Liver (tissue), 8 donors: ENCODE measurements at regions not wholly inside any gene's neighbourhood (a gene's known extent, or its start where the extent isn't known, plus 50 kb on each side); places are given as distances from the start of the nearest gene placed in this dataset.

Experiments used
- DNase-seq: peaks from one replicate; pipeline ENCODE4 v3.0.0-alpha.2; 2017; ENCODE audit warnings: low spot score
- H3K27ac ChIP-seq, 2 donors: one replicate each; pipeline ENCODE4 v1.7.0; 2013; ENCODE audit warnings: inconsistent platforms in 2 of 2, low read length in 2 of 2, control low read depth in 1 of 2, low read depth in 1 of 2, mild to moderate bottlenecking in 1 of 2
- H3K27me3 ChIP-seq, 4 donors: one replicate each; pipeline versions ENCODE4 v1.6.1 to v1.7.0; 2013; ENCODE audit warnings: low read length in 3 of 4, inconsistent platforms in 1 of 4, mild to moderate bottlenecking in 1 of 4, moderate library complexity in 1 of 4; ENCODE audit not compliant: control insufficient read depth in 4 of 4, insufficient read depth in 4 of 4
- H3K36me3 ChIP-seq, 4 donors: one replicate each; pipeline versions ENCODE4 v1.6.1 to v1.7.0; 2013; ENCODE audit warnings: low read length in 3 of 4, mild to moderate bottlenecking in 3 of 4, low read depth in 1 of 4, moderate library complexity in 1 of 4; ENCODE audit not compliant: control insufficient read depth in 4 of 4, insufficient read depth in 3 of 4
- H3K4me1 ChIP-seq, 4 donors: one replicate each; pipeline versions ENCODE4 v1.6.1 to v1.7.0; 2013; ENCODE audit warnings: low read length in 3 of 4, mild to moderate bottlenecking in 3 of 4, moderate library complexity in 1 of 4; ENCODE audit not compliant: control insufficient read depth in 4 of 4, insufficient read depth in 4 of 4
- H3K4me3 ChIP-seq, 3 donors: one replicate each; pipeline versions ENCODE4 v1.6.1 to v1.7.0; 2013; ENCODE audit warnings: low read length in 3 of 3, control low read depth in 1 of 3, low read depth in 1 of 3, mild to moderate bottlenecking in 1 of 3
- H3K9ac ChIP-seq, 2 donors: one replicate each; pipeline ENCODE4 v1.7.0; 2013; ENCODE audit warnings: low read length in 2 of 2, mild to moderate bottlenecking in 2 of 2, moderate library complexity in 2 of 2, control low read depth in 1 of 2, low read depth in 1 of 2
- H3K9me3 ChIP-seq, 4 donors: one replicate each; pipeline versions ENCODE4 v1.6.1 to v1.7.0; 2013; ENCODE audit warnings: low read length in 3 of 4; ENCODE audit not compliant: control insufficient read depth in 4 of 4
- EGR1 ChIP-seq, 2 donors: IDR thresholded peaks; 2 replicates each; pipeline ENCODE4 v1.6.1; 2016 to 2018; ENCODE audit warnings: antibody characterized with exemption in 2 of 2, low read depth in 2 of 2
- FOXA1 ChIP-seq: IDR thresholded peaks from 2 replicates; pipeline ENCODE4 v1.6.1; 2016; ENCODE audit warnings: antibody characterized with exemption
- FOXA2 ChIP-seq: IDR thresholded peaks from 2 replicates; pipeline ENCODE4 v1.6.1; 2016; ENCODE audit warnings: antibody characterized with exemption
- GABPA ChIP-seq, 2 donors: IDR thresholded peaks in 1 of 2; conservative IDR thresholded peaks in 1 of 2; 2 replicates each; pipeline ENCODE4 v1.6.1; 2016; ENCODE audit warnings: antibody characterized with exemption in 2 of 2, mild to moderate bottlenecking in 1 of 2, moderate library complexity in 1 of 2
- HNF4G ChIP-seq: IDR thresholded peaks from 2 replicates; pipeline ENCODE4 v1.6.1; 2016; ENCODE audit warnings: antibody characterized with exemption
- JUND ChIP-seq, 2 donors: IDR thresholded peaks; 2 replicates each; pipeline ENCODE4 v1.6.1; 2016; ENCODE audit warnings: antibody characterized with exemption in 2 of 2
- NR2F2 ChIP-seq: IDR thresholded peaks from 2 replicates; pipeline ENCODE4 v1.6.1; 2016; ENCODE audit warnings: antibody characterized with exemption
- RAD21 ChIP-seq, 2 donors: IDR thresholded peaks; 2 replicates each; pipeline ENCODE4 v1.6.1; 2016; ENCODE audit warnings: antibody characterized with exemption in 2 of 2, mild to moderate bottlenecking in 2 of 2
- RXRA ChIP-seq, 2 donors: IDR thresholded peaks; 2 replicates each; pipeline ENCODE4 v1.6.1; 2017 to 2018; ENCODE audit warnings: antibody characterized with exemption in 2 of 2, mild to moderate bottlenecking in 1 of 2
- SP1 ChIP-seq: IDR thresholded peaks from 2 replicates; pipeline ENCODE4 v1.6.1; 2018; ENCODE audit warnings: antibody characterized with exemption, mild to moderate bottlenecking
- TAF1 ChIP-seq: conservative IDR thresholded peaks from 2 replicates; pipeline ENCODE4 v1.6.1; 2016; ENCODE audit warnings: antibody characterized with exemption, mild to moderate bottlenecking
- YY1 ChIP-seq: IDR thresholded peaks from 2 replicates; pipeline ENCODE4 v1.6.1; 2016; ENCODE audit warnings: antibody characterized with exemption, mild to moderate bottlenecking
- WGBS: extraction: QIAGEN DNeasy Blood & Tissue Kit; methylation state at CpG from one replicate; pipeline ENCODE4 v1.1.7; 2013; 5-methylcytosine and 5-hydroxymethylcytosine counted together
- TF ChIP-seq, protein P1 (sequence below): fragments of 150-350 bp; IDR thresholded peaks from 2 replicates; pipeline ENCODE4 v1.5.1; 2017; ENCODE audit warnings: improper control_type of control experiment, low read depth, low read length; ENCODE audit not compliant: missing input control
- TF ChIP-seq, protein P2 (sequence below): IDR thresholded peaks from 2 replicates; pipeline ENCODE4 v1.6.1; 2016; ENCODE audit warnings: antibody characterized with exemption
- TF ChIP-seq, protein P3 (sequence below): IDR thresholded peaks from 2 replicates; pipeline ENCODE4 v1.6.1; 2016; ENCODE audit warnings: antibody characterized with exemption, mild to moderate bottlenecking
- TF ChIP-seq, protein P4 (sequence below): IDR thresholded peaks from 2 replicates; pipeline ENCODE4 v1.6.1; 2016; ENCODE audit warnings: antibody characterized with exemption
- donor health status: healthy.
- donor health status: healthy.
- donor health status: healthy.
- donor health status: healthy.
- donor health status: healthy.

DNA sequence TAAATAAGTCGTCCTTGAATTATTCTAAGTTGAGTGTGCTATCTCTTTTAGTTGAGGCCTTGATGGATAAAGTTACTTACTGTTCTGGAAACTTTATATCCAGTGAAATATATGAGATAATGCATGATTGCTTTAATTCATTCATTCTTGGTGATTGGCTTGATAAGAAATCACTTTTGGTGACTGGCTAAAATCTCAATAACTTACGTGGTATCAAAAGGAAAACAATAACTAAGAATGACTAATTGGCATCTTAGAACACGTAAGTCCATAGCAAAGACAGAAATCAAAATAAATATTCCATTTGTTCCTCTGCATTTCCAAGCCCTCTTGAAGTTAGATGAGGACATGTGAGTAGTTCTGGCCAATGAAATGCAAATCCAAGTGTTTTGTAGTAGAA is 251.6 kb downstream of the NUP35 start:
- TF ChIP-seq HNF4G, result no peak
- no peak for TF ChIP-seq SP1
- TF ChIP-seq, protein P1, sequence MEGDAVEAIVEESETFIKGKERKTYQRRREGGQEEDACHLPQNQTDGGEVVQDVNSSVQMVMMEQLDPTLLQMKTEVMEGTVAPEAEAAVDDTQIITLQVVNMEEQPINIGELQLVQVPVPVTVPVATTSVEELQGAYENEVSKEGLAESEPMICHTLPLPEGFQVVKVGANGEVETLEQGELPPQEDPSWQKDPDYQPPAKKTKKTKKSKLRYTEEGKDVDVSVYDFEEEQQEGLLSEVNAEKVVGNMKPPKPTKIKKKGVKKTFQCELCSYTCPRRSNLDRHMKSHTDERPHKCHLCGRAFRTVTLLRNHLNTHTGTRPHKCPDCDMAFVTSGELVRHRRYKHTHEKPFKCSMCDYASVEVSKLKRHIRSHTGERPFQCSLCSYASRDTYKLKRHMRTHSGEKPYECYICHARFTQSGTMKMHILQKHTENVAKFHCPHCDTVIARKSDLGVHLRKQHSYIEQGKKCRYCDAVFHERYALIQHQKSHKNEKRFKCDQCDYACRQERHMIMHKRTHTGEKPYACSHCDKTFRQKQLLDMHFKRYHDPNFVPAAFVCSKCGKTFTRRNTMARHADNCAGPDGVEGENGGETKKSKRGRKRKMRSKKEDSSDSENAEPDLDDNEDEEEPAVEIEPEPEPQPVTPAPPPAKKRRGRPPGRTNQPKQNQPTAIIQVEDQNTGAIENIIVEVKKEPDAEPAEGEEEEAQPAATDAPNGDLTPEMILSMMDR, result no peak
- no peak for TF ChIP-seq GABPA (IDR thresholded peaks at IDR 0.05 in 1 of 2, conservative IDR thresholded peaks at IDR 0.05 in 1 of 2)
- TF ChIP-seq RXRA (IDR thresholded peaks at IDR 0.05), result no peak
- TF ChIP-seq YY1, result no peak
- TF ChIP-seq, protein P2, sequence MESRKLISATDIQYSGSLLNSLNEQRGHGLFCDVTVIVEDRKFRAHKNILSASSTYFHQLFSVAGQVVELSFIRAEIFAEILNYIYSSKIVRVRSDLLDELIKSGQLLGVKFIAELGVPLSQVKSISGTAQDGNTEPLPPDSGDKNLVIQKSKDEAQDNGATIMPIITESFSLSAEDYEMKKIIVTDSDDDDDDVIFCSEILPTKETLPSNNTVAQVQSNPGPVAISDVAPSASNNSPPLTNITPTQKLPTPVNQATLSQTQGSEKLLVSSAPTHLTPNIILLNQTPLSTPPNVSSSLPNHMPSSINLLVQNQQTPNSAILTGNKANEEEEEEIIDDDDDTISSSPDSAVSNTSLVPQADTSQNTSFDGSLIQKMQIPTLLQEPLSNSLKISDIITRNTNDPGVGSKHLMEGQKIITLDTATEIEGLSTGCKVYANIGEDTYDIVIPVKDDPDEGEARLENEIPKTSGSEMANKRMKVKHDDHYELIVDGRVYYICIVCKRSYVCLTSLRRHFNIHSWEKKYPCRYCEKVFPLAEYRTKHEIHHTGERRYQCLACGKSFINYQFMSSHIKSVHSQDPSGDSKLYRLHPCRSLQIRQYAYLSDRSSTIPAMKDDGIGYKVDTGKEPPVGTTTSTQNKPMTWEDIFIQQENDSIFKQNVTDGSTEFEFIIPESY, result no peak
- no peak for TF ChIP-seq TAF1
- no peak for TF ChIP-seq FOXA2
- TF ChIP-seq, protein P3, sequence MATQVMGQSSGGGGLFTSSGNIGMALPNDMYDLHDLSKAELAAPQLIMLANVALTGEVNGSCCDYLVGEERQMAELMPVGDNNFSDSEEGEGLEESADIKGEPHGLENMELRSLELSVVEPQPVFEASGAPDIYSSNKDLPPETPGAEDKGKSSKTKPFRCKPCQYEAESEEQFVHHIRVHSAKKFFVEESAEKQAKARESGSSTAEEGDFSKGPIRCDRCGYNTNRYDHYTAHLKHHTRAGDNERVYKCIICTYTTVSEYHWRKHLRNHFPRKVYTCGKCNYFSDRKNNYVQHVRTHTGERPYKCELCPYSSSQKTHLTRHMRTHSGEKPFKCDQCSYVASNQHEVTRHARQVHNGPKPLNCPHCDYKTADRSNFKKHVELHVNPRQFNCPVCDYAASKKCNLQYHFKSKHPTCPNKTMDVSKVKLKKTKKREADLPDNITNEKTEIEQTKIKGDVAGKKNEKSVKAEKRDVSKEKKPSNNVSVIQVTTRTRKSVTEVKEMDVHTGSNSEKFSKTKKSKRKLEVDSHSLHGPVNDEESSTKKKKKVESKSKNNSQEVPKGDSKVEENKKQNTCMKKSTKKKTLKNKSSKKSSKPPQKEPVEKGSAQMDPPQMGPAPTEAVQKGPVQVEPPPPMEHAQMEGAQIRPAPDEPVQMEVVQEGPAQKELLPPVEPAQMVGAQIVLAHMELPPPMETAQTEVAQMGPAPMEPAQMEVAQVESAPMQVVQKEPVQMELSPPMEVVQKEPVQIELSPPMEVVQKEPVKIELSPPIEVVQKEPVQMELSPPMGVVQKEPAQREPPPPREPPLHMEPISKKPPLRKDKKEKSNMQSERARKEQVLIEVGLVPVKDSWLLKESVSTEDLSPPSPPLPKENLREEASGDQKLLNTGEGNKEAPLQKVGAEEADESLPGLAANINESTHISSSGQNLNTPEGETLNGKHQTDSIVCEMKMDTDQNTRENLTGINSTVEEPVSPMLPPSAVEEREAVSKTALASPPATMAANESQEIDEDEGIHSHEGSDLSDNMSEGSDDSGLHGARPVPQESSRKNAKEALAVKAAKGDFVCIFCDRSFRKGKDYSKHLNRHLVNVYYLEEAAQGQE, result no peak
- no peak for TF ChIP-seq JUND (IDR thresholded peaks at IDR 0.05)
- TF ChIP-seq FOXA1, result no peak
- no peak for TF ChIP-seq RAD21 (IDR thresholded peaks at IDR 0.05)
- TF ChIP-seq EGR1 (IDR thresholded peaks at IDR 0.05; ENCODE audit: low read depth in 2 of 2), result no peak
- TF ChIP-seq, protein P4, sequence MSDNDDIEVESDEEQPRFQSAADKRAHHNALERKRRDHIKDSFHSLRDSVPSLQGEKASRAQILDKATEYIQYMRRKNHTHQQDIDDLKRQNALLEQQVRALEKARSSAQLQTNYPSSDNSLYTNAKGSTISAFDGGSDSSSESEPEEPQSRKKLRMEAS, result no peak
- TF ChIP-seq NR2F2, result no peak
- no peak overlapping the region for H3K27ac ChIP-seq
- 82% methylated on average over 3 of the region's 3 CpGs for WGBS
- H3K27me3 ChIP-seq, result peaks cover 0 to 2% (median 0%) of the 10 kb centered on the region in 4 donors
- H3K36me3 ChIP-seq, result no peaks in the 10 kb centered on the region
- no peaks in the 10 kb centered on the region for H3K9me3 ChIP-seq
- no peak overlapping the region for H3K9ac ChIP-seq
- DNase-seq, result no peak
- H3K4me3 ChIP-seq, result no peak overlapping the region
- H3K4me1 ChIP-seq, result no peaks in the 10 kb centered on the region

DNA sequence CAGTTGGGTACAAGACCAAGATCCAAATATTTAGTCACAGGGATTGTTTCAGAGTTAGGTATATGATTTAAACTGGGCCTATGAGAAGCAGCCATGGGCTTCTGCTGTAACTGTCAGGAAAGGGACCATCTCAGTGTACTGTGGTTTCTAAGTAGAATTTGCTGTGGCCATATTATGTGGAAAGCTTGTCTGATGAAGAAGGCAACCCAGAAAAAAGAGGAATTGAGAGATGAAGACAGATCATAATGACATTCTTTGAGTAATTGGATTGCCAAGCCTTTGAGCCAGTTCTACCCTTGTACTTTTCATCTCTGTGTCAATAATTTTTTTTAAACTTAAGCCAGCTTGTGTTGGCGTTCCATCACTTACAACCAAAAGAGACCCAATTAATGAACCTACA is 259.6 kb downstream of the NUP35 start:
- DNase-seq, result no peak
- TF ChIP-seq, protein P3, result no peak
- H3K36me3 ChIP-seq, result no peaks in the 10 kb centered on the region
- H3K4me3 ChIP-seq, result no peak overlapping the region
- H3K9me3 ChIP-seq, result peaks cover 0 to 11% (median 2%) of the 10 kb centered on the region in 4 donors
- no peaks in the 10 kb centered on the region for H3K27me3 ChIP-seq
- H3K9ac ChIP-seq, result no peak overlapping the region
- H3K4me1 ChIP-seq, result no peaks in the 10 kb centered on the region
- no peak overlapping the region for H3K27ac ChIP-seq
- WGBS, result 94% methylated on average over 1 of the region's 1 CpG
